ENCODE measurements at regions not wholly inside any gene's neighbourhood (a gene's known extent, or its start where the extent isn't known, plus 50 kb on each side); places are given as distances from the start of the nearest gene placed in this dataset.

DNA sequence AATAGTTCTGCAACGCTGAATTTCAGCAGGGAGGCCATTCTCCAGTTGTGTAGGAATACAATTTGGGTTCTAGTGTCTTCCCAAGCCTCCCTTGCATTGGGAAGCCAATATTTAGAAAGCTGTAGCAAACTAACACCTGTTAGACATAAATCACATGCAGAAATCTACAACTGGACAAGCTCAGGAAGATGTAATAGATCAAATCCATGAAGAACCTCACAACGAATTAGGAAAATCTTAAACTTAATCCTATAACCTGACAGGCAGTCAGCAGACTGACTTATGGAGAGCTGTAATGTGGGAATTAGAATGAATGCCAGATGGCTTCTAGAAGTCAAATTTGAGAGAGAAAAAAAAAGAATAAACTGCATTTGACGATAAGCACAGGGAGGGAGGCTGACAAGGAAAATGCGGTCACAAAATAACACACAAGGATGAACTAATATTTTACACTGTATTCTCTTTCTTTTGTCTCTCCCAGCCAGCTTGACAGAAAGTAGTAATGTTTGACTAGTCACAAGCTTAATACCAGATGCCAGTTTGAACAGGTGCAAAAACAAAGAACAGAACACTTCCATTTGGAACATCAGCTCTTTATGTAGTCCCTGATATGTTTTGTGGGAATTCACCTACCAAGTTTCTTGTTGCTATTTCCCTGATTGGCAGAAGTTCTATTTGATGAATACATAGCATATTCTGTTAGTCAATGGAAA is 50.8 kb upstream of the FANCL start:
- no peak for DNase-seq (ENCODE audit: low read depth)
- H3K4me3 ChIP-seq (ENCODE audit: low read length) = no peak overlapping the region
- TF ChIP-seq, protein P1, sequence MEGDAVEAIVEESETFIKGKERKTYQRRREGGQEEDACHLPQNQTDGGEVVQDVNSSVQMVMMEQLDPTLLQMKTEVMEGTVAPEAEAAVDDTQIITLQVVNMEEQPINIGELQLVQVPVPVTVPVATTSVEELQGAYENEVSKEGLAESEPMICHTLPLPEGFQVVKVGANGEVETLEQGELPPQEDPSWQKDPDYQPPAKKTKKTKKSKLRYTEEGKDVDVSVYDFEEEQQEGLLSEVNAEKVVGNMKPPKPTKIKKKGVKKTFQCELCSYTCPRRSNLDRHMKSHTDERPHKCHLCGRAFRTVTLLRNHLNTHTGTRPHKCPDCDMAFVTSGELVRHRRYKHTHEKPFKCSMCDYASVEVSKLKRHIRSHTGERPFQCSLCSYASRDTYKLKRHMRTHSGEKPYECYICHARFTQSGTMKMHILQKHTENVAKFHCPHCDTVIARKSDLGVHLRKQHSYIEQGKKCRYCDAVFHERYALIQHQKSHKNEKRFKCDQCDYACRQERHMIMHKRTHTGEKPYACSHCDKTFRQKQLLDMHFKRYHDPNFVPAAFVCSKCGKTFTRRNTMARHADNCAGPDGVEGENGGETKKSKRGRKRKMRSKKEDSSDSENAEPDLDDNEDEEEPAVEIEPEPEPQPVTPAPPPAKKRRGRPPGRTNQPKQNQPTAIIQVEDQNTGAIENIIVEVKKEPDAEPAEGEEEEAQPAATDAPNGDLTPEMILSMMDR (conservative IDR thresholded peaks at IDR 0.05; ENCODE audit: low read length) = no peak
